Esophagus muscularis mucosa (tissue), 4 donors: ENCODE measurements at regions not wholly inside any gene's neighbourhood (a gene's known extent, or its start where the extent isn't known, plus 50 kb on each side); places are given as distances from the start of the nearest gene placed in this dataset.

Experiments
- DNase-seq: peaks from one replicate; pipeline ENCODE4 v3.0.0-alpha.2; 2017; ENCODE audit errors: extremely low spot score
- H3K27ac ChIP-seq, 4 donors: fragments of 200-600 bp; sonication (generic); replicated peaks in 1 of 4; 1 replicate in 3 of 4; 2 replicates in 1 of 4; pipeline ENCODE4 v1.5.1; 2016 to 2019; ENCODE audit warnings: mild to moderate bottlenecking in 1 of 4
- H3K27me3 ChIP-seq, 4 donors: fragments of 200-600 bp; sonication (generic); one replicate each; pipeline versions ENCODE4 v1.5.1 to v1.6.0; 2016 to 2019
- H3K36me3 ChIP-seq, 4 donors: fragments of 200-600 bp; sonication (generic); one replicate each; pipeline ENCODE4 v1.5.1; 2016 to 2019
- H3K4me1 ChIP-seq, 4 donors: fragments of 200-600 bp; sonication (generic); one replicate each; pipeline ENCODE4 v1.5.1; 2016 to 2019
- H3K4me3 ChIP-seq, 4 donors: fragments of 200-600 bp; sonication (generic); 1 replicate in 2 of 4; 2 replicates in 2 of 4; pipeline ENCODE4 v1.5.1; 2016 to 2019; ENCODE audit warnings: mild to moderate bottlenecking in 4 of 4, moderate library complexity in 1 of 4
- H3K9me3 ChIP-seq, 4 donors: fragments of 200-600 bp; sonication (generic); 1 replicate in 3 of 4; 2 replicates in 1 of 4; pipeline ENCODE4 v1.5.1; 2016 to 2019
- CTCF ChIP-seq, 3 experiments: fragments of 200-600 bp in 2 of 3; fragments of 450-650 bp in 1 of 3; sonication (generic) in 2 of 3; IDR thresholded peaks; one replicate each; pipeline ENCODE4 v1.5.1; 2017 to 2019; ENCODE audit warnings: antibody characterized with exemption in 3 of 3, mild to moderate bottlenecking in 2 of 3, moderate library complexity in 1 of 3
- EP300 ChIP-seq: sonication (generic); formaldehyde crosslinking; IDR thresholded peaks from one replicate; pipeline ENCODE4 v1.6.1; 2017; ENCODE audit warnings: antibody characterized with exemption
- POLR2A ChIP-seq: fragments of 450-650 bp; IDR thresholded peaks from one replicate; pipeline ENCODE4 v1.6.1; 2017; ENCODE audit warnings: antibody characterized with exemption, moderate library complexity, mild to moderate bottlenecking, low read depth
- POLR2AphosphoS5 ChIP-seq, 2 donors: sonication (generic); formaldehyde crosslinking; IDR thresholded peaks; one replicate each; pipeline ENCODE4 v1.6.1; 2017; ENCODE audit warnings: antibody characterized with exemption in 2 of 2
- WGBS: methylation state at CpG from one replicate; pipeline ENCODE4 v1.1.5; 2018; 5-methylcytosine and 5-hydroxymethylcytosine counted together
- intact Hi-C: fragments of 100-400 bp; cut with DNase I; formaldehyde crosslinking; loops from one replicate; pipeline ENCODE4 v1.15.1; 2023

GRCh38 chr9:119701651-119702050, 332.4 kb upstream of the BRINP1 start:
- Histone ChIP-seq H3K9me3 (no peaks in the 10 kb centered on the region), H3K4me3 (no peak overlapping the region), H3K36me3 (no peaks in the 10 kb centered on the region), H3K4me1 (no peaks in the 10 kb centered on the region), H3K27ac (no peak overlapping the region), H3K27me3 (no peaks in the 10 kb centered on the region)
- TF ChIP-seq EP300 (no peak), POLR2A (no peak), CTCF (IDR thresholded peaks at IDR 0.05) (no peak), POLR2AphosphoS5 (IDR thresholded peaks at IDR 0.05) (no peak)
- intact Hi-C loops: no loop called here
- WGBS: 86% methylated on average over 1 of the region's 1 CpG
- peak; percentile 31 for DNase-seq

GRCh38 chr9:119698535-119698934, 329.3 kb upstream of the BRINP1 start:
- TF ChIP-seq POLR2AphosphoS5 (IDR thresholded peaks at IDR 0.05): no peak
- no peak for TF ChIP-seq POLR2A
- TF ChIP-seq CTCF (IDR thresholded peaks at IDR 0.05): no peak
- no peak for TF ChIP-seq EP300
- H3K4me1 ChIP-seq: no peaks in the 10 kb centered on the region
- H3K27ac ChIP-seq: no peak overlapping the region
- H3K9me3 ChIP-seq: no peaks in the 10 kb centered on the region
- DNase-seq: peak; percentile 29
- no peak overlapping the region for H3K4me3 ChIP-seq
- H3K27me3 ChIP-seq: no peaks in the 10 kb centered on the region
- no peaks in the 10 kb centered on the region for H3K36me3 ChIP-seq
- intact Hi-C loops: no loop called here
- WGBS: 20% methylated on average over 2 of the region's 2 CpGs

GRCh38 chr9:119697996-119698395, 328.8 kb upstream of the BRINP1 start:
- H3K9me3 ChIP-seq: no peaks in the 10 kb centered on the region
- TF ChIP-seq POLR2AphosphoS5 (IDR thresholded peaks at IDR 0.05) (no peak), POLR2A (no peak), EP300 (no peak), CTCF (IDR thresholded peaks at IDR 0.05) (no peak)
- H3K4me1 ChIP-seq: no peaks in the 10 kb centered on the region
- H3K27ac ChIP-seq: no peak overlapping the region
- H3K4me3 ChIP-seq: no peak overlapping the region
- no peaks in the 10 kb centered on the region for H3K27me3 ChIP-seq
- peak; percentile 90 for DNase-seq
- intact Hi-C loops: no loop called here
- no peaks in the 10 kb centered on the region for H3K36me3 ChIP-seq
- WGBS: 24% methylated on average over 4 of the region's 5 CpGs

- WGBS: 18% methylated on average over 4 of the region's 4 CpGs
- no peak for TF ChIP-seq CTCF (IDR thresholded peaks at IDR 0.05)
- no peak for TF ChIP-seq EP300
- TF ChIP-seq POLR2AphosphoS5 (IDR thresholded peaks at IDR 0.05): no peak
- TF ChIP-seq POLR2A: no peak
- no peak for DNase-seq
- no peaks in the 10 kb centered on the region for H3K27me3 ChIP-seq
- no peak overlapping the region for H3K4me3 ChIP-seq
- H3K27ac ChIP-seq: no peak overlapping the region
- no peaks in the 10 kb centered on the region for H3K9me3 ChIP-seq
- intact Hi-C loops: no loop called here
- no peaks in the 10 kb centered on the region for H3K4me1 ChIP-seq
- H3K36me3 ChIP-seq: no peaks in the 10 kb centered on the region
Observed at GRCh38 chr9:119689879-119690278, 320.6 kb upstream of the BRINP1 start.

GRCh38 chr9:119688547-119688946, 319.3 kb upstream of the BRINP1 start:
- whole genome bisulfite sequencing: 66% methylated on average over 3 of the region's 3 CpGs
- no peaks in the 10 kb centered on the region for H3K9me3 ChIP-seq

More at GRCh38 chr9:119688547-119688946, 319.3 kb upstream of the BRINP1 start:
- intact Hi-C loops: no loop called here
- no peak overlapping the region for H3K27ac ChIP-seq
- no peak overlapping the region for H3K4me3 ChIP-seq
- no peaks in the 10 kb centered on the region for H3K4me1 ChIP-seq
- no peak for DNase-seq
- no peaks in the 10 kb centered on the region for H3K27me3 ChIP-seq
- H3K36me3 ChIP-seq: no peaks in the 10 kb centered on the region
- TF ChIP-seq POLR2AphosphoS5 (IDR thresholded peaks at IDR 0.05): no peak
- no peak for TF ChIP-seq CTCF (IDR thresholded peaks at IDR 0.05)
- no peak for TF ChIP-seq EP300
- no peak for TF ChIP-seq POLR2A
